ENCODE measurements at regions not wholly inside any gene's neighbourhood (a gene's known extent, or its start where the extent isn't known, plus 50 kb on each side); places are given as distances from the start of the nearest gene placed in this dataset.
"Not testable (repeated sequence)": the region's sequence is repeated elsewhere in the genome, so short reads cannot be mapped to it uniquely, and the experiment has no call there.

DNA sequence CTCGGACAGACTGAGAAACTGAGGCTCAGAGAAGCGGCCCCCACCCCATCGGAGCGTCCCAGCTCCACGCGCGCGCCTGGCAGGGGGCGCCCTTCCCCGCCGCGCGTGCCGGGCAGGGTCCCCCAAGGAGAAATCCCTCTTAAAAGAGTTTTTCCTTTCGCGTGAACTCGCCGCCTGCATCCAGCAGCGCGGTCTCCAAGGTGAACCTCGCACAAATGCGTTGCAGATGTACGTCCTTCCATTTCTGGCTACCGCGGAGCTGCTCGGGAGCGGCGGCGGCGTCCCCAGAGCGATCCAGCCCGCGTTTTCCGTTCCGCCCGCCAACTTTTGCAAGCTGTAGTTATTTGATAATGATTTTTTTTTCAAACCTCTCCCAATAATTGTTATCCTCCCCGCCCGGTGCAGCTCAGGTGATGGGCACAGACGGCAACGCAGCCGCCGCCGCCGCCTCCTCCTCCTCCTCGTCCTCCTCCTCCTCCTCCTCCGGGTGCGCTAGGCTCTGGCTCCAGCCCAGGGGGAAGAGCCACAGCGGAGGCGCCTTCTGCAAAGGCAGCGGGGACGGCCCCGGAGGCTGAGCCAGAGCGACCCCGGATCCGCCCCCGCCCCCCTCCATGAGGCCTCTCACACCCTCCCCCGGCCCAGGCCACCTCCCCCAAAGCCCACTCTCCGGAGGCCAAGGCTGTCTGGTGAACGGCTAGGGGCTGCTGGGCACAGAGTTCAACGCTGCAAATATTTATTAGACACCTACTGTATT lies 74.0 kb upstream of the CUX1 start:
- peak; percentile 17 to 29 (median 18) for DNase-seq (ENCODE audit: low read depth in 3 of 3)

DNA sequence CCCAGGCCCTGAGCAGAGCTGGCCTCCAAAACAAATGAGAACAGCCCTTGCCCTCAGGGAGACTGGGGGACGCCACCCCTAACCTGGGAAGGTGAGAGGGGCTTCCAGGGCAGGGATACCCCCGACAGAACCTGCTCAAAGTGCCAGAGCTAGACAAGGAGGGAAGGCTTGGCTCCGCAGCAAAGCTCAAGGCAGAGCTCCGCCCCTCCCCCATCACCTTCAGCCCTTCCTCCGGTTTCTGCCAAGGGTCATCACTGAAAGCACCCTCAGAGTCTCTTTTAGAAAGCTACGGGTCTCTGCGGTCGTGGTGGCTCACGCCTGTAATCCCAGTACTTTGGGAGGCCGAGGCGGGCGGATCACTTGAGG lies 73.4 kb upstream of the CUX1 start:
- DNase-seq (ENCODE audit: low read depth in 3 of 3) = no peak

DNA sequence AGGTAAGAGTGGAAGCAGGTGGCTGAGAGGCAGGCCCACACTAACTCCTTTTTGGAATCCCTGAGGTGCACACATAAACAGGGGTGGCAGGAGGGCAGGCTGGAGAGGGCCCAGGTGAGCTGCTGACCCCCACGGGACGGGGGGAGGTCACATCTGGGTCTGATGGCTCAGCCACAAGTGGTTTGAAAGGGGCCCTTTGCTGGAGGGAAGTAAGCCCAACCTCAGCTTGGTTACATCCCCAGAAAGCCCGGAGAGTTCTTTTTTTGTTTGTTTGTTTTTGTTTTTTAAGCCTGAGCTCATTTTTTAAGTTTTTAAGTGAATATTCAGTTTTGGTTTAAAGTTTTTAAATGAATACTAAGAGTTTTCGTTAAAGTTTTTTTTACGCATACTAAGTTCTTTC lies 72.8 kb upstream of the CUX1 start:
- no peak for DNase-seq (ENCODE audit: low read depth in 3 of 3)

DNA sequence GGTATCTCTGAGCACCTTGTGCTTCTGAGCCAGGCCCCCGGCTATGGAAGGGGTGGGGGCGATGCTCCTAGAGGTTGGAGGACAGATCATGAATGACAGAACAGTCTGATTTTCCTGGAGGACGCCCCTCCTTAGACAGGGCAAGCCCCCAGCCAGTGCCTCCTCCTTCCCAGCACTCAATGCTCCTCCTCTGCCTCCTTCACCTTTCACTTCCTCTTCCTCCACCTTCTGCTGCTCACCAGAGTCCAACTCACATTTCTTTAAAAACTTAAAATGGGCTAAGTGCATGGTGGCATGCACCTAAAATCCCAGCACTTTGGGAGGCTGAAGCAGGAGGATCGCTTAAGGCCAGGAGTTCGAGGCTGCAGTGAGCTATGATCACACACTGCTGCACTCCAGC lies 71.1 kb upstream of the CUX1 start:
- DNase-seq (ENCODE audit: low read depth in 3 of 3) = no peak

DNA sequence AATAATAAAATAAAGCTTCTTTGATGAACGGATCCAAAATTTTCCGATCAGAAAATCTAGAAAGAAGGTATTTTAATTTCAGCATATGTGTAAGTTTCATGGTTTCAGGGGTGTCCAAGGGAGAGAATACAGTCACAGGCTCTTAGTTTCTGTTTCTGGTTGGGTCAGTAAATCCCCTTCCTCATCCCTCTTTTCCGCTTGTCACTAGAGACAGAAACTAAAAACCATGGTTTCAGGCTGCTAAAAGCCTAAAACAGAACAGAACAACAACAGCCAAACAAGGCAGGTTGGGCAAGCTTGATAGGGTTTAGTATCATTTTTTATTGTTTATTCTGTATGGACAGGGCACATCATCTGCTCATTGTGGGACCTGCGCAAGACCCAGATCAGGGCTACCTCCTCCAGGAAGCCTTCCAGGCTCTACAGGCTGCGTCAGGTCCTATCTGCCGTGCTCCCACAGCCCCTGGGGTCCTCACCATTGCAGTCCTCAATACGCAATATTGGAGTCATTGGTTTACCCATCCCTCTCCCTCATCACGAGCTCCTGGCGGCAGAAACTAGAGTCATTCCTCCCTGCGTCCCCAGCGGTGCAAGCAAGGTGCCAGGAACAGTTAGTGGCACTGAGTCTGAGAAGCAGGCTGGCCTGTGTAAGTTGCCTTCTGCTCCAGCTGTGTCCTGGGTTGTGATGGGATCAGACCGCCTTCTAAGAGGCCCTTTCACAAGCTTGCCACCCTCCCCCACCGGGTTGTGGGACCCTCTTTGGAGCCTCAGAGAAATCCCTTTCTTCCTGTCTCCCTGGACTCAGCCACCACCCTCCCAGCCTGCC lies 70.2 kb upstream of the CUX1 start:
- DNase-seq (ENCODE audit: low read depth in 3 of 3) = no peak

DNA sequence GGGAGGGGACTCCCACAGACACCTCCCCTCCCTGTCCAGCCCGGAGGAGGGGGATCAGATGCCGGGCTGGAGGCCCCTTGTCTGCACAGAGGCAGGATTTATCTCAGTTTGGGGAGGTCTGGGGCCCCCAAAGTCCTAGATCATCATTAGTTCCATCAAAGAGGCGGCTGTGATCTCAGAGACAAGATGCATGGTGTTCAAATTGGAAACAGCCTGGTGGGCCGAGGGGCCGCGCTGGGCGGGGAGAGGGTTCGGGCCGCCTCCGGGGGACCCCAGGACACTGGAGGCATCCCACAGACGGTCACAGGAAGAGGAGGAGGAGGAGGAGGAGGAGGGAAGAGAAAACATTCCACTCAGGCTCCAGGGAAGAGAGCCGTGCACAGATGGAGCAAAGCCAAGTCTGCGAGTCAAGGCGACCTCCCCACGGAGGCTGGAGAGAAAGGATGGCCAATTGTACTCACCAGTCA lies 69.5 kb upstream of the CUX1 start:
- DNase-seq (ENCODE audit: low read depth in 3 of 3) = no peak

DNA sequence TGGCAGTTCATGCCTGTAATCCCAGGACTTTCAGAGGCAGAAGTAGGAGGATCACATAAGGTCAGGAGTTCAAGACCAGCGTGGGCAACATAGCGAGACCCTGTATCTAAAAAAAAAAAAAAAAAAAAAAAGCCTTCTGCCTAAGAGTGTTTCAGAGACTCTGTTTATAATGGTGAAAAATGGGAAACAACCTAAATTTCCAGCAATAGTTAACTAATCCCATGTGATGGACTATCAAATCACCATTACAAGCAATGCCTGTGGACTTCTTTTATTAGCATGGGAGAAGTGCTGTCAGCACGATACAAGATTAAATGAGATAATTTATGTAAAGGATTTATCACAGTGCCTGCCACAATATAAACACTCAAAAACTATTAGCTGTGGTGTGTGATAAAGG lies 67.5 kb upstream of the CUX1 start:
- no peak for DNase-seq (ENCODE audit: low read depth in 3 of 3)

DNA sequence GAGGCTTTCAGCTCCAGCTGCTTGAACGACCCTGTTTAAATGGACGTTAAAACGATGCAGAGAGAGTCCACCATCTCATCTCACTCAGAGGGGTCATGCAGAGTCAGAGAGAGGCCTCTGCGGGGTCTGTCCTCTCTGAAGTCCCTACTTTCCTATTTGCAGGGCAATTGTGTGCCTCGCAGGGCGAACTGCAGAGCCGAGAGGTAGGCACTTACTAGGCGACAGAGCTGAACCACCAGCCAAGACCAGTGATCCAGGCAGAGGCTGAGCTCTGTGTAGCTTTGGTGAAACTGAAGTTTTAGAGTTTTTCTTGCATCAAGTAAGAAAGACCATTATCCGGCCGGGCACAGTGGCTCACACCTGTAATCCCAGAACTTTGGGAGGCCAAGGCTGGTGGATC lies 64.1 kb upstream of the CUX1 start:
- no peak for DNase-seq (ENCODE audit: low read depth in 3 of 3)

DNA sequence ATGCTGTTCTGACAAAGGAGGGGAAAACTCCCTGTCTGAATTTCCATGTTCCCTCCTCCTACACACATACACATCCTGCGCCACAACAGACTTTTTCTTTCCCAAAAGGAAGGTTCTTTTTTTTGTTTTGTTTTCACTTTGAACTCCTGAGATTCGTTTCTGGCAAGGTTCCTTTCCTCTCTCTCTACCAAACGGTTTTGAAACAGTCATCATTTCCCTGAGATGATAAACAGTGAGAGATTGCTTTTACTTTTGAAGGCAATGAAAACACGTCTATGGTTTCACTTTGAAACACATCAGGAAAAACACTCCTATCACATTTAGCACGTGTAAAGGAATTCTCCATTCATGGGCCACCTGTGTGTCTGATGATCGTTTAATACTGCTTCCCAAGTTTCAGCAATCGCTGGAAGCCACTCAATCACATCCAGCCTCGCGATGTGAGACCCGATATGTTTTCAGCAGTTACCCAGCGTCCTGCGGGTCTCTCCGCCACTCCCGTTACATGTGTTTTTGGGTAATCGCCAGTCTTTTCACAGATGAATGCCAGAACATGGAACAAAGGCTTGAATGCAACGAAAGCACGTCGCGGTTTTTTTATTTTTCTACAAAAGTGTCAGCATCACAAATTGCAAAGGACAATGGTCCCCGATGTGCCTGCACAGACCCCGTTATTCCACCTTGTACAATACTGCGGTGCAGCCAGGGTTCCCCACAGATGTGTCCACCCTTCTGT lies 62.8 kb upstream of the CUX1 start:
- DNase-seq (ENCODE audit: low read depth in 3 of 3) = no peak

DNA sequence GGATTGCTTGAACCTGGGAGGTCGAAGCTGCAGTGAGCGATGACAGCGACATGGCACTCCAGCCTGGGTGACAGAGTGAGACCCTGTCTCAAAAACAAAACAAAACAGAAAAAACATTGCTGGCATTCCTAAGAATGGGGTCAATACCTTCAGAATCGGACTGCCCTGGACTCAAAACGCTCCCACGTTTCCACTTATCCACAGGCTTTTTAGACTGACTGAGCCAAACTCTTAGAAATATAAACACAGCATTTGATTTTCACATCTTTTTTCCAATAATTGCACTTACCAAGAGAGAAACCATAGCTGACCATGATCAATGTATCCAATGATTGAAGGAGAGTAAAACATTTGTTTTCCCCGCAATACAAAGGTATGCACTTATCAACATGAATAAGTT lies 59.5 kb upstream of the CUX1 start:
- DNase-seq (ENCODE audit: low read depth in 3 of 3) = no peak

DNA sequence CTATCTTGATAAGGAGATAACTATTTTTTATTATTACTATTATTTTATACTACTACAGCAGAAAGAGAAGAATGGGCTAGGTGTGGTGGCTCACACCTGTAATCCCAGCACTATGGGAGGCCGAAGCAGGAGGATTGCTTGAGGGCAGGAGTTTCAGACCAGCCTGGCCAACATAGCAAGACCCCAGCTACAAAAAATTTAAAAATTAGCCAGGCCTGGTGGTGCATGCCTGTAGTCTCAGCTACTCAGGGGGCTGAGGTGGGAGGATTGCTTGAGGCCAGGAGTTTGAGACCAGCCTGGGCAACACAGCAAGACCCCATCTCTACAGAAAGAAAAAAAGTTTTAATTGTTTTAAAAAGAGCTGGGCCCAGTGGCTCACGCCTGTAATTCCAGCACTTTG lies 58.9 kb upstream of the CUX1 start:
- not testable (repeated sequence) for DNase-seq (ENCODE audit: low read depth in 3 of 3)

DNA sequence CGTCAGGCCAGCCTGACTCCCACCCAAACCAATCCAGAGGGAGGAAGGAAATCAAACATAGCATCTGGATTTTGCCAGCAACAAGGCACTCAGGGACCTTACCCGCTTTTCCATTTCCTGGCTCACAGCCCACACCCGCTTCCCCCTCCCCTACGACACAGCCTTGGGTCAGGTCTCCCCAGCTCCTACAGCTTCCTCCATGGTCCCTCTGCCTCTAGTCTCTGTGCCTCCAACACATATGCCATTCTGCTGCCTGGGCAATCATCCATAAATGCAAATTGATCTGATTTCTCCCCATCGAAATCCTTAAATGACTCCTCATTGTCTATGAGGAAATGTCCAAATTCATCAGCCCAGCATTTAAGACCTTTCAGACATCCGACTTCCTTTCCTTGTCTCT lies 53.2 kb upstream of the CUX1 start:
- DNase-seq (ENCODE audit: low read depth in 3 of 3) = no peak

DNA sequence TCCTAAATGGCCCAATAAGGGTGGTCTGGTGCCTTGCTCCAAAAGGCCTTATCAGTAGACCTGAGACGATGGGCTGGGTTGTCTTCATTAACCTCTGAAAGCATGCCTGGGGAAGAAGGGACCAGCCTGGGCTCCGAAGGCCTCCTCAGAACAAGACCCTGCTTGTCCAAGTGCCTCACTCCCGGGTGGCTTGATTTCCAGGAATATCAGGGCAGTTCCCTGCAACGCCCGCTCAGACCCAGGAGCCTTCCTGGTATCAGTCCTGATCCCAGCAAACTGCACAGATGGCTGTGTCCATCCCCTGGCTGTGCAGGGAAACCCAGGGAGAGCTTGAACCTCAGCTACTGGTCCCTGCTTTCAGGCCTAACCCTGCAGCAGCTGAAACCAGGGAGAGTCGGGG lies 49.9 kb upstream of the CUX1 start:
- no peak for DNase-seq (ENCODE audit: low read depth in 3 of 3)
